Hepatocyte (in vitro differentiated cells): ENCODE measurements at regions not wholly inside any gene's neighbourhood (a gene's known extent, or its start where the extent isn't known, plus 50 kb on each side); places are given as distances from the start of the nearest gene placed in this dataset.

Experiments
- CTCF ChIP-seq: fragments of 200-600 bp; sonication (generic); IDR thresholded peaks from 2 replicates; pipeline ENCODE4 v1.5.1; 2016; ENCODE audit warnings: antibody characterized with exemption, mild to moderate bottlenecking; ENCODE audit not compliant: poor library complexity
- EZH2 ChIP-seq: fragments of 200-600 bp; sonication (generic); IDR thresholded peaks from 2 replicates; pipeline ENCODE4 v1.6.1; 2016; ENCODE audit warnings: antibody characterized with exemption, mild to moderate bottlenecking, borderline replicate concordance
- EZH2phosphoT487 ChIP-seq: fragments of 200-600 bp; sonication (generic); IDR thresholded peaks from one replicate; pipeline ENCODE4 v1.6.1; 2018; ENCODE audit warnings: antibody characterized with exemption, mild to moderate bottlenecking, low read depth, moderate library complexity; ENCODE audit not compliant: unreplicated experiment, severe bottlenecking

GRCh38 chr4:181698221-181698620 lies 545.0 kb upstream of the TENM3 start:
- no peak for TF ChIP-seq CTCF
- TF ChIP-seq EZH2, result no peak
- no peak for TF ChIP-seq EZH2phosphoT487
